Sigmoid colon (tissue), 6 donors: ENCODE measurements at regions not wholly inside any gene's neighbourhood (a gene's known extent, or its start where the extent isn't known, plus 50 kb on each side); places are given as distances from the start of the nearest gene placed in this dataset.
"Not testable (repeated sequence)": the region's sequence is repeated elsewhere in the genome, so short reads cannot be mapped to it uniquely, and the experiment has no call there.

Source experiments
- DNase-seq: peaks from one replicate; pipeline ENCODE4 v3.0.0-alpha.2; 2019
- H3K27ac ChIP-seq, 4 donors: fragments of 200-600 bp; sonication (generic); one replicate each; pipeline ENCODE4 v1.5.1; 2016 to 2019; ENCODE audit warnings: mild to moderate bottlenecking in 1 of 4
- H3K27me3 ChIP-seq, 3 donors: fragments of 200-600 bp; sonication (generic); one replicate each; pipeline ENCODE4 v1.5.1; 2019; ENCODE audit warnings: mild to moderate bottlenecking in 1 of 3
- H3K36me3 ChIP-seq, 4 donors: fragments of 200-600 bp; sonication (generic); one replicate each; pipeline ENCODE4 v1.5.1; 2016 to 2019
- H3K4me1 ChIP-seq, 4 donors: fragments of 200-600 bp; sonication (generic); one replicate each; pipeline ENCODE4 v1.5.1; 2017 to 2019
- H3K4me3 ChIP-seq, 4 donors: fragments of 200-600 bp; sonication (generic); one replicate each; pipeline ENCODE4 v1.5.1; 2017 to 2019; ENCODE audit warnings: mild to moderate bottlenecking in 2 of 4, moderate library complexity in 1 of 4
- H3K9me3 ChIP-seq, 4 donors: fragments of 200-600 bp in 3 of 4; sonication (generic) in 3 of 4; one replicate each; pipeline versions ENCODE4 v1.5.1 to v1.6.1; 2013 to 2019
- EP300 ChIP-seq, 4 donors: sonication (generic); formaldehyde crosslinking; IDR thresholded peaks; one replicate each; pipeline ENCODE4 v1.6.1; 2017; ENCODE audit warnings: antibody characterized with exemption in 4 of 4
- POLR2A ChIP-seq, 2 donors: fragments of 450-650 bp; IDR thresholded peaks; one replicate each; pipeline ENCODE4 v1.6.1; 2016; ENCODE audit warnings: antibody characterized with exemption in 2 of 2, mild to moderate bottlenecking in 2 of 2, moderate library complexity in 2 of 2
- POLR2AphosphoS5 ChIP-seq, 4 donors: sonication (generic); formaldehyde crosslinking; IDR thresholded peaks; one replicate each; pipeline ENCODE4 v1.6.1; 2017; ENCODE audit warnings: antibody characterized with exemption in 4 of 4
- WGBS, 2 donors: extraction: QIAGEN DNeasy Blood & Tissue Kit; methylation state at CpG; one replicate each; pipeline ENCODE4 v1.1.7; 2013; 5-methylcytosine and 5-hydroxymethylcytosine counted together
- intact Hi-C: fragments of 100-400 bp; cut with DNase I; formaldehyde crosslinking; loops from one replicate; pipeline ENCODE4 v1.15.1; 2023
- TF ChIP-seq, protein P1 (sequence below), 4 experiments: fragments of 450-650 bp in 3 of 4; fragments of 200-600 bp in 1 of 4; IDR thresholded peaks; one replicate each; pipeline ENCODE4 v1.5.1; 2016 to 2019; ENCODE audit warnings: antibody characterized with exemption in 4 of 4, mild to moderate bottlenecking in 3 of 4, moderate library complexity in 2 of 4
- donor health status: healthy with polysubstance abuse.
- donor health status: healthy.

DNA sequence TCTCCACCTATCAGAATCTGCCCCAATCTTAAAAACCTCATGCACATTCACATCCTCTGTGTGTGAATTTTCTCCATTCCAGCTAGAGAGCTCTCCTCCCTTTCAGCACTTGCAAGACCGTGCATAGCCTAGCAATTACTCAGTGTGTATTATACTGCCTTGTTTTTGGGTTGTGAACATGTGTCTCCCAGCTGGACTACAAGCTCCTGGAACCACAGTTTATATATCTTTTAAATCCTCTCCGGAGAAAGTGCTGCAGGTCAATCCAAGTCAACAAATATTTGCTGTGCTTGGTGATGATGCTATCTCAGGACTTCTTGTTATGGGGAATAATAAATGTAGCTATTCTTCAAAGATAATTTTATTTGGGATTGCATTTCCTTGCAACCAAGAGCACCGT is 58.2 kb upstream of the MEX3C start:
- Histone ChIP-seq H3K4me1 (no peaks in the 10 kb centered on the region), H3K27me3 (no peaks in the 10 kb centered on the region), H3K4me3 (no peak overlapping the region), H3K9me3 (no peaks in the 10 kb centered on the region), H3K27ac (no peak overlapping the region), H3K36me3 (no peaks in the 10 kb centered on the region)
- intact Hi-C loops: no loop called here
- TF ChIP-seq EP300 (IDR thresholded peaks at IDR 0.05) (no peak), POLR2AphosphoS5 (IDR thresholded peaks at IDR 0.05) (no peak), POLR2A (IDR thresholded peaks at IDR 0.05) (no peak)
- TF ChIP-seq, protein P1, sequence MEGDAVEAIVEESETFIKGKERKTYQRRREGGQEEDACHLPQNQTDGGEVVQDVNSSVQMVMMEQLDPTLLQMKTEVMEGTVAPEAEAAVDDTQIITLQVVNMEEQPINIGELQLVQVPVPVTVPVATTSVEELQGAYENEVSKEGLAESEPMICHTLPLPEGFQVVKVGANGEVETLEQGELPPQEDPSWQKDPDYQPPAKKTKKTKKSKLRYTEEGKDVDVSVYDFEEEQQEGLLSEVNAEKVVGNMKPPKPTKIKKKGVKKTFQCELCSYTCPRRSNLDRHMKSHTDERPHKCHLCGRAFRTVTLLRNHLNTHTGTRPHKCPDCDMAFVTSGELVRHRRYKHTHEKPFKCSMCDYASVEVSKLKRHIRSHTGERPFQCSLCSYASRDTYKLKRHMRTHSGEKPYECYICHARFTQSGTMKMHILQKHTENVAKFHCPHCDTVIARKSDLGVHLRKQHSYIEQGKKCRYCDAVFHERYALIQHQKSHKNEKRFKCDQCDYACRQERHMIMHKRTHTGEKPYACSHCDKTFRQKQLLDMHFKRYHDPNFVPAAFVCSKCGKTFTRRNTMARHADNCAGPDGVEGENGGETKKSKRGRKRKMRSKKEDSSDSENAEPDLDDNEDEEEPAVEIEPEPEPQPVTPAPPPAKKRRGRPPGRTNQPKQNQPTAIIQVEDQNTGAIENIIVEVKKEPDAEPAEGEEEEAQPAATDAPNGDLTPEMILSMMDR (IDR thresholded peaks at IDR 0.05): no peak
- WGBS, 2 donors: 47 to 63% methylated on average over 3 of the region's 3 CpGs
- no peak for DNase-seq

DNA sequence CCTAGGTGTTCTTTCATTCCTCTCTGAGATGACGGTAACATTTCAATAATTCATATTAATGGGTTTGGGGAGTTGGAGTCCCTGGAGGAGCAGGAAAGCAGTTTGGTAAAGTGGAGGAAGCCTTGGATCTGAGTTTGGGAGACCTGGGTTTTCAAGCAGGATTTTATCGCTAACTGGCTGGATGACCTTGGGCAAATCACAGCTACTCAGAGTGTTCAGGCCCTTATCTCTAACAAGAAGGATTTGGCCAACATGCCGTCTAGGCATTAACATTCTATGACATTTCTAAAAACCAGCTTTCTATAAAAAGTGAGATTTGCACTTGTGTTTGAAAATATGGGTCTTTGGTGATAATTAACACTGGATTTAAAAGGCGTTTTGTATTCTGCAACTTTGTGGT is 59.7 kb upstream of the MEX3C start:
- TF ChIP-seq EP300 (IDR thresholded peaks at IDR 0.05) (no peak), POLR2AphosphoS5 (IDR thresholded peaks at IDR 0.05) (no peak), POLR2A (IDR thresholded peaks at IDR 0.05) (no peak)
- TF ChIP-seq, protein P1 (IDR thresholded peaks at IDR 0.05): no peak
- Histone ChIP-seq H3K27me3 (no peaks in the 10 kb centered on the region), H3K36me3 (no peaks in the 10 kb centered on the region), H3K9me3 (no peaks in the 10 kb centered on the region), H3K27ac (no peak overlapping the region), H3K4me3 (no peak overlapping the region), H3K4me1 (no peaks in the 10 kb centered on the region)
- DNase-seq: no peak
- intact Hi-C loops: no loop called here
- 68% methylated on average over 4 of the region's 4 CpGs for WGBS, 2 donors

DNA sequence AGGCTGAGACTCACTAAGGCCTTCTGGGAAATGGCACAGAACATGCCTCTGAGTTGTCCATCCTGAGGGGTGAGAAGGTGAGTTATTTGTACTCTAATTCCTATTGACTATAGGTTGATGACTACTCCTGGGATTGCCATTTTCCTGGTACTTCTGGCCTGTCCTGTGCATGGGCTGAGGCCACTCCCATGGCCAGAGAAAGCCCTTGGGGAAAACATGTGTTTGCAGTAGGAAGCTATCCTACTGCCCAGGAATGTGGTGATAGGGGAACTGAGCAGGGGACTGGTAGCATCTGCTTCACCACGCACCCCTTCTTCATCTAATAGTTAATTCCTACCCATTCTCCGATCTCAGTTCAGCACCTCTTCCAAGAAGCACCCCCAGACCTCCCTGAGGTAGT is 62.6 kb upstream of the MEX3C start:
- H3K36me3 ChIP-seq: no peaks in the 10 kb centered on the region
- H3K9me3 ChIP-seq: no peaks in the 10 kb centered on the region
- intact Hi-C loops: no loop called here
- DNase-seq: no peak
- no peaks in the 10 kb centered on the region for H3K27me3 ChIP-seq
- no peak overlapping the region for H3K4me3 ChIP-seq
- TF ChIP-seq EP300 (IDR thresholded peaks at IDR 0.05) (no peak), POLR2AphosphoS5 (IDR thresholded peaks at IDR 0.05) (no peak), POLR2A (IDR thresholded peaks at IDR 0.05) (no peak)
- TF ChIP-seq, protein P1 (IDR thresholded peaks at IDR 0.05): no peak
- 88 to 98% methylated on average over 2 of the region's 2 CpGs for WGBS, 2 donors
- H3K27ac ChIP-seq: no peak overlapping the region
- no peaks in the 10 kb centered on the region for H3K4me1 ChIP-seq

DNA sequence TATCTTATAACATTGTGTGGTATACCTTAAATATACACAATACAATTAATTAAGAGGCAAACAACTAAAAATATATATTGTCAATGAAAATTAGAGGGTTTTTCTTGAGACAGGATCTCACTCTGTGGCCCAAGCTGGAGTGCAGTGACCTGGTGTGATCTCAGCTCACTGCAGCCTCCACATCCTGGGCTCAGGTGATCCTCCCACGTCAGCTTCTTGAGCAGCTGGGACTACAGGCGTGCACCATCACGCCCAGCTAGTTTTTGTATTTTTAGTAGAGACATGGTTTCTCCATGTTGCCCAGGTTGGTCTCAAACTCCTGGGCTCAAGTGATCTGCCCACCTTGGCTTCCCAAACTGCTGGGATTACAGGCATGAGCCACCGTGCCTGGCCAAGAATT is 68.6 kb upstream of the MEX3C start:
- H3K4me3 ChIP-seq, DNase-seq, intact Hi-C loops, H3K27ac ChIP-seq, H3K4me1 ChIP-seq, H3K9me3 ChIP-seq, H3K36me3 ChIP-seq, H3K27me3 ChIP-seq: not testable (repeated sequence)
- WGBS, 2 donors: 71 to 74% methylated on average over 4 of the region's 4 CpGs

DNA sequence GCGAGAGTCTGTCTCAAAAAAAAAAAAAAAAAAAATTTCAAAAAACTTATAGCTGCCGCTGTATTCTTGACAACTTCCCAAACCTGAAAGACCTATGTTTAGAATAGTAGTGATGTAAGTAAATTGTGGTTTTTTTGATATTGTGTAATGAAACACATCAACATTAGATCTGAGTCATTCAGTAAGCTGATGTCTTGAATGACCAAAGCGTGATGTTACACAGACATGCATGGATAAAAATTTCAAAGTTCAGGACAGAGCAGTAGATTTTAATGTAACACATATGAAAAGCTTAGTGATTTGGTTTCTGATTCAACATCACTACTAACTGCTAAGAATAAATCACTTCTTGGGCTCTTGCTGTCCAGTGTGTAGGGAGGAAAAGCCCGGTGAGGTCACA is 69.3 kb upstream of the MEX3C start:
- no peaks in the 10 kb centered on the region for H3K9me3 ChIP-seq
- whole genome bisulfite sequencing, 2 donors: 73 to 81% methylated on average over 4 of the region's 4 CpGs
- no peak overlapping the region for H3K4me3 ChIP-seq
- no peaks in the 10 kb centered on the region for H3K27me3 ChIP-seq
- H3K27ac ChIP-seq: no peak overlapping the region
- DNase-seq: no peak
- intact Hi-C loops: no loop called here
- no peaks in the 10 kb centered on the region for H3K36me3 ChIP-seq
- no peak for TF ChIP-seq EP300 (IDR thresholded peaks at IDR 0.05)
- TF ChIP-seq POLR2A (IDR thresholded peaks at IDR 0.05): no peak
- no peak for TF ChIP-seq POLR2AphosphoS5 (IDR thresholded peaks at IDR 0.05)
- TF ChIP-seq, protein P1 (IDR thresholded peaks at IDR 0.05): no peak
- H3K4me1 ChIP-seq: no peaks in the 10 kb centered on the region
